ENCODE measurements at regions not wholly inside any gene's neighbourhood (a gene's known extent, or its start where the extent isn't known, plus 50 kb on each side); places are given as distances from the start of the nearest gene placed in this dataset.
"Not testable (repeated sequence)": the region's sequence is repeated elsewhere in the genome, so short reads cannot be mapped to it uniquely, and the experiment has no call there.

DNA sequence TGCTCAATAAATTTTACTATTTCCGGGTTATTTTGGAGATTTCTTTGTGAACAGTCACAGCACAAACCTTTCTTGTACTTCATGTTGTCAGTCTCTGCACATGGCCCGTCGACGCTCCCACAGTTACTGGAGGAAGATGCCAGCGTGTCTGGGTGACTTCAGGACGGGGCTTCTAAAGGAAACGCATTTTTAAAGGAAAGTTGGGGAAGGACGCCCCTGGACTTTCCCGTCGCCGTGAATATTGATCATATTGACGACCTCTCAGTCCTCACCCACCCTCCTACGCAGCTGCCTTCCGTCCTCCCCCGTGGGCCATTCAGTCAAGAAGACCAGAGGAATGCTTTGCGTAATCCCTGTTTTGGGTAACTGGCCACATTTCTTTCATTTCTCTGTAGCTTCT lies 71.1 kb upstream of the SNTG2 start:
- ATAC-seq (no peak), DNase-seq (no peak)
- intact Hi-C loops (cut with micrococcal nuclease): no loop called here

DNA sequence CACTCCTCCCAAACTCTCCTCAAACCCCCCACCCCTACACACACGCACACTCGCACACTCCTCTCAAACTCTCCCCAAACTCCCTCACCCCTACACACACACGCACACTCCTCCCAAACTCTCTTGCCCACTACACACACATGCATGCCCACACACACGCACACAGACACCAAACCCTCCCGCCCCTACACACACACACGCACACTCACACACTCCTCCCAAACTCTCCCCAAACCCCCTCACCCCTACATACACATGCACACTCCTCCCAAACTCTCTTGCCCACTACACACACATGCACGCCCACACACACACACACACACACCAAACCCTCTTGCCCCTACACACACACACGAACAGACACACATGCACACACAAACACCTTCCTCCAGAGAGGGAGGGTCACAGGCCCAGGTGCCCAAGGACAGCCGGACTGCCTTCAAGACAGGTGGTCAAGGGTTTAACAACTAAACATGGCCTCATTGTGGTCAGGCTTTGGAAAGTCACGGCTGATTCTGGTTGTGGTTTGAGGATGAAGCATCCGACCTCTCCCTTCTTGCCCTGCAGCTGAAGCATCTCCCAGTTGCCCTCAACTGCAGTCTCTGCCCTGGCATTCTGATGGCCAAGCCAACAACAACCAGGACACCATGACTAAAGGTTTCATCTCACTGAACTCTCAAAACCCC lies 72.3 kb upstream of the SNTG2 start:
- intact Hi-C loops (cut with micrococcal nuclease): no loop called here
- DNase-seq (no peak), ATAC-seq (no peak)

GRCh38 chr2:877747-878146 lies 72.9 kb upstream of the SNTG2 start:
- DNase-seq (no peak), ATAC-seq (no peak)
- intact Hi-C loops (cut with micrococcal nuclease): no loop called here

- DNase-seq (no peak), ATAC-seq (no peak)
- intact Hi-C loops (cut with micrococcal nuclease): no loop called here
Observed at GRCh38 chr2:875687-876615, 74.7 kb upstream of the SNTG2 start.

DNA sequence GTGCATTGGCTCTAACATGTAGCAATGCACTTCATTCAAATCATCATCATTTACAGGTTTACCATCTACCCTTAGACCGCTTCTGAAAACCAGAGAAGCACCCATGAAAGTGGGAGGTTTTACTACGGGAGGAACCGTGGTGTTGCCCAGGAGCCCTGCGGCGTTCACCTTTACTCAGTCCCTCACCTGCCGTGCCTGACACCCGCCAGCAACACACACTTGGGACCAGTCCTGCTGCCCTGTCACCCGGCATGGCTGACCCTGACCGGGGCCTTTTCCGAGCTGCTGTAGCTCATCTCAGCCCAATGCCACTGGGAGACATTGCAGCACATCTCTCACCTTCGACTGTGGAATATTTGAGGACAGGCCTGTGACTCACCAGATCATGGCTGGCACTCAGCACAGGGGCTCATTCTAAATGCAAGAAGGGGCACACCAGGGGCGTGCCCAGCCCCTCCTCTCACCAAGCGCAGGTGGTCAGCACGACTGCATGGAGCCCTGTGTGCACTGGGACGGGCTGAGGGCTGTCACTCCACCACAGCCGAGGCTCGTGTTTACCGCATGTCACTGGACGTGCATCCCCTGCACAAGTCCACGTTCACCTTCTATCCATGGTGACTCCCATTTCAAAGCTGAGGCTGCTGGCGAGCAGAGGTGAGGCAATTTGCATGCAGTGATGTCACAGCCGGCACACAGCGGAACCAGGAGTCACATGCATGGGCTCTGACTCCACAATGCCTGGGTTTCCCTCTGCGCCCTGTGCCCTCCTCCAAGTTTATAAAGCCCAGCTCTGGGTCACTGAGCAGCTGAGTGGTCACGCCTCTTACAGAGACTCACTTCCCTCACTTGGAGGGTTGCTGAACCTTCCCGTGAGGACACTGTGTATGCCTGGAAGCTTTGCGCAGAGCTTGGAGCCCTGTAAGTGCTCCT lies 76.7 kb upstream of the SNTG2 start:
- DNase-seq (no peak), ATAC-seq (no peak)
- intact Hi-C loops (cut with micrococcal nuclease): no loop called here

GRCh38 chr2:873027-873426 lies 77.6 kb upstream of the SNTG2 start:
- DNase-seq: no peak
- ATAC-seq: no peak
- intact Hi-C loops (cut with micrococcal nuclease): no loop called here

GRCh38 chr2:871926-872680 lies 78.5 kb upstream of the SNTG2 start:
- intact Hi-C loops (cut with micrococcal nuclease): no loop called here
- ATAC-seq (no peak), DNase-seq (no peak)

DNA sequence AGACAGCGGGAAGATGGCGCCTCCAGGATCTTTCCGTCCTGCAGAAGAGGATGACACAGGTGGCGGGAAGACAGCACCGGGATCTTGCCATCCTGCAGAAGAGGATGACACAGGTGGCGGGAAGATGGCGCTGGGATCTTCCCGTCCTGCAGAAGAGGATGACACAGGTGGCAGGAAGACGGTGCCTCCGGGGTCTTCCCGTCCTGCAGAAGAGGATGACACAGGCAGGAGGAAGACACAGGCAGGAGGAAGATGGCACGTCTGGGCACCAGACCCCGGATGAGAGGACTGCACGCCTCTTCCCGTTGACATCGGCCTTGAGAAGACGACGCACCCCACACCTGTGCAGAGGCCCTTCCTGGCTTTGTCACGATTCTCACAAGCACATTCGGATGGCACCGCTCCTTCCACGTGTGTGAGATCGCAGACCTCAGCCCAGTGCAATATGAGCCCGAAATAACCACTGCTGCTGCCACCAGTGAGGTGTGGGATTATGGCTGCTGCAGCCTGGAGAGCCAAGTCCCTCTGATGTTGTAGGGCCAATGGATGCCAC lies 79.4 kb upstream of the SNTG2 start:
- intact Hi-C loops (cut with micrococcal nuclease): no loop called here
- DNase-seq: no peak
- ATAC-seq: no peak

DNA sequence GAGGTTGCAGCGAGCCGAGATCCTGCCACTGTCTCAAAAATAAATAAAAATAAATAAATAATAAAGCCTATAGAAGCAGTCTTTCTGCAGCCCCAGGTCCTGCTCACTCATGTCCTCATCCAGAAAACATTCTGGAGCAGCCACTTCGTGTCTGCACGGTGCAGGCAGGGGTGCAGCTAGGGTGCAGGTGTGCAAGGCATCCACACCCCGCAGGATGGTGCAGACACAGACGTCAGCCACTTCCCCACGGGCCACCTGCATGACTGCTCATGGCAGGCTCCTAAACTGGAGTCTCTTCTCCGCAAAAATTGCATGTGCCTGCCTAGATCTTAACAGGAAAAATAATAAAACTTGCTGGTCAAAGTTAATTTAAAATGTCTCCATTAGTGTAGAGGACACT lies 80.2 kb upstream of the SNTG2 start:
- DNase-seq (no peak), ATAC-seq (no peak)
- intact Hi-C loops (cut with micrococcal nuclease): no loop called here

GRCh38 chr2:869894-870293 lies 80.8 kb upstream of the SNTG2 start:
- intact Hi-C loops (cut with micrococcal nuclease): no loop called here
- ATAC-seq: no peak

GRCh38 chr2:869357-869871 lies 81.2 kb upstream of the SNTG2 start:
- intact Hi-C loops (cut with micrococcal nuclease): no loop called here
- DNase-seq: no peak
- ATAC-seq: no peak

More at GRCh38 chr2:869894-870293, 80.8 kb upstream of the SNTG2 start:
- no peak for DNase-seq

- DNase-seq; intact Hi-C loops (cut with micrococcal nuclease); ATAC-seq: not testable (repeated sequence)
Observed at GRCh38 chr2:868857-869256, 81.8 kb upstream of the SNTG2 start.

DNA sequence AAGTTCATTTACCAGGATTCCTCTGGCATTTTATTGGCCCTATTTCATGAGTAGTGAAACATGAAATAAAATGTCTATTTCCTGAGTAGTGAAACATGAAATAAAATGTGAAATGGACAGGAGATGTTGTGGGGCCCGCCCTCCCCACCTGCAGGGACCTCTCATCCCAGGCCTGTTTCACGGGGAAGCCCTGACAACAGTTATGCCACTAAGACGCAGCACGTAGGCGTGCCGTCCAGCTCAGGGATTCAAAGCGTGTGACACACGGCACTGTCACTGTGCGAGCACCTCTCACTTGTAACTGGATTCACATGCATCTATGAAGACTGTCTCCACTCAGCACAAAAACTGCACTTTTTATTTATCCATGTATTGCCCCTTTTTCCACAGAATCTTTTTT lies 83.4 kb upstream of the SNTG2 start:
- ATAC-seq: no peak
- intact Hi-C loops (cut with micrococcal nuclease): no loop called here
- DNase-seq: no peak

DNA sequence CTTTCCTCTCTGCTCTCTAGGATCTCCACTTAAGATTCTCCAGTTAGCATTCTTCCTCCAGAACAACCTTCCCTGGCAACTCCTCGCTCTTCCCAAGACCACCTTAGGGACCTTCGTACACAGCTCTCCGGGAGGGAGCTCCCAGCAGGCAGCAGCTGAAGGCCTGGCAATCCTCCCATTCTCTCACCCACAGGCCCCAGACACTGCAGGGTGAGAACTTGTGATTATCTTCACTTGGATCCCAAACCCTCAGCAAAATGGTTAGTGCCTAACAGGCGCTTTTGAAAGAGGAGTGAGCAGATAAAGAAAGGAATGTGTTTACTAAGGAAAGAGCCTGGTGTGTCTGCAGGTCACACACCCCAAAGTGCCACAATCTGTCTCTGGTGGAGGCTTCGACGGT lies 83.8 kb upstream of the SNTG2 start:
- ATAC-seq (no peak), DNase-seq (no peak)
- intact Hi-C loops (cut with micrococcal nuclease): no loop called here

DNA sequence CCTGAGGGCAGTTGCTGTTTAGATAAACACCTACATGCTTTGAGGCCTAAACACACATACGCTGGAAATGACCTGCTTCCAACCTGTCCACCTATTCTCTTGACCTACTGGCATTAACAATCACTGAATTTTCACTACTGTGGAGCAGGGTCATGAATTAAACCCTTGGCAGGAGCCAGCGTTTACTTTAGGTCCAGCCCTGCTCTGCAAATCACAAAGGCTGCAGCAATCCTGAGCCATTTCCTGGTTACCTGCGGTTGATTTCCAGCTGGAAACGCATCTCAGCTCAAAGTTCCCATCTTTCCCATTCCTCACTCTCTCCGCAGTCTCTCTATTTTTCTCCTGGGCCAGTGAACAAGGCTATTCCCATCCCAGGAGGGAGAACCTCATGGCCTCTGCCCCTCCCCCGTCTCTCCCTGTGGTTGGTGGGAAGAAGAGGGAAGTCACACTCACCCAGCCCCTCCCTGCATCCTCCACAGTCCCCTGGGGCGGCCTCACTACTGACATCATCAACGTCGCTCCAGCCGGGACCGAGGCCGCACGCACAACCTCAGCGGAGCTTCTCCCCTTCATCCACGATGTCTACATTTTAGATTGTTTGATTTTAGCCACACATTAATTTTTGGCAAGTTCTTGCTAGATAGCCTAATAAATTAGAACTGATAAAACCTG lies 84.5 kb upstream of the SNTG2 start:
- DNase-seq: peak; percentile 45
- intact Hi-C loops (cut with micrococcal nuclease): no loop called here

DNA sequence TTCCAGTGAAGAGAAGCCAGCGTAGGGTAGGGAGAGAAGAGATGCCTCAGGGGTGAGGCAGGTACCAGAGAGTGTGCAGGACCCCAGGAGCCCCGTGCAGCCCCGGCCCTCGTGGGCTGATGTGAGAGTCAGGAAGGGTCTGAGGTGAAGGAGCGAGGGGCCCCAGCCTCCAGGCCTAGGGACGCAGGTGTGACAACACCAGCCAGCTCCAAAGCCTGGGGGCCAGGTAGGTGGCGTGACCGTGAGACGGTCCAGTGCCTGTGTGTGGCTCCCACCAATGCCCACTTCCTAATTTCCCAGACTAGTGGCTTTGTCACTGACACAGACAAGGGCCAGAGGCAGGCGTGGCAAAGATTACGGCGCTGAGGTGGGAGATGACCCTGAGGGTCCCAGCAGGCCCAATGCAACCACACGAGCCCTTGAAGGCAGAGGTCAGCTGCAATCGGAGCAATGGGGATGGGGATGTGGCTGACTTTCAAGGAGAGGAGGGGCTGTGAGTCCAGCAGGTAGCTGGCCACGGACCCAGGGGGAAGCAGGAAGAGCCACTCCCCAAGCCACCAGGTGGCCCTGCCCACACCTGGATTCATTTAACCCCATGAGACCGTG lies 86.0 kb upstream of the SNTG2 start:
- intact Hi-C loops (cut with micrococcal nuclease): no loop called here
- no peak for ATAC-seq
- DNase-seq: no peak

More for the DNA sequence above, 84.5 kb upstream of the SNTG2 start:
- ATAC-seq: no peak

DNA sequence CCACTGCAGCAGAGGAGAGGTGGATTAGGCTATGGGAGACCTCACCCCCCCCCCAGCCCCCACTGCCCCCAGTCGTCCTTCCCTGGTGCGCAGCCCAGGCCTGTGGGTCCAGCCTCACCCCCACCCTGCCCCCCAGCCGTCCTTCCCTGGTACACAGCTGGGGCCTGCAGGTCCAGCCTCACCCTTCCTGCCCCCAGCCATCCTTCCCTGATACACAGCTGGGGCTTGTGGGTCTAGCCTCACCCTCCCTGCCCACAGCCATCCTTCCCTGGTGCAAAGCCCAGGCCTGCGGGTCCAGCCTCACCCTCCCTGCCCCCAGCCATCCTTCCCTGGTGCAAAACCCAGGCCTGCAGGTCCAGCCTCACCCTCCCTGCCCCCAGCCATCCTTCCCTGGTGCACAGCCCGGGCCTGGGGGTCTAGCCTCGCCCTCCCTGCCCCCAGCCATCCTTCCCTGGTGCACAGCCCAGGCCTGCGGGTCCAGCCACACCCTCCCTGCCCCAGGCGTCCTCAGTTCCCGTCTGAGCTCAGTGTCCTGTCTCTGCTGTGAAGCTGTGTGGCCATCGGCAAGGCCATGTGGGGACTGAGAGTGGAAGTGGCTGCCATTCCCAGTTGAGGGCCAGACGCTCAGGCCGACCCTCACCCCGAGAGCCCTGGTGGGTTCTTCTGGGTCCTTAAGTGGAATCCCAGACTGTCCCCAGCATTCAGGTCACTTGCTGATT lies 86.8 kb upstream of the SNTG2 start:
- ATAC-seq (no peak), DNase-seq (no peak)
- intact Hi-C loops (cut with micrococcal nuclease): no loop called here

Measured in left ventricle myocardium superior (tissue), 1 donor.